Hepatocyte (in vitro differentiated cells): ENCODE measurements at regions not wholly inside any gene's neighbourhood (a gene's known extent, or its start where the extent isn't known, plus 50 kb on each side); places are given as distances from the start of the nearest gene placed in this dataset.

Experiments used
- EZH2 ChIP-seq: fragments of 200-600 bp; sonication (generic); IDR thresholded peaks from 2 replicates; pipeline ENCODE4 v1.6.1; 2016; ENCODE audit warnings: antibody characterized with exemption, mild to moderate bottlenecking, borderline replicate concordance
- TF ChIP-seq, protein P1 (sequence below): fragments of 200-600 bp; sonication (generic); IDR thresholded peaks from 2 replicates; pipeline ENCODE4 v1.5.1; 2016; ENCODE audit warnings: antibody characterized with exemption, mild to moderate bottlenecking; ENCODE audit not compliant: poor library complexity

DNA sequence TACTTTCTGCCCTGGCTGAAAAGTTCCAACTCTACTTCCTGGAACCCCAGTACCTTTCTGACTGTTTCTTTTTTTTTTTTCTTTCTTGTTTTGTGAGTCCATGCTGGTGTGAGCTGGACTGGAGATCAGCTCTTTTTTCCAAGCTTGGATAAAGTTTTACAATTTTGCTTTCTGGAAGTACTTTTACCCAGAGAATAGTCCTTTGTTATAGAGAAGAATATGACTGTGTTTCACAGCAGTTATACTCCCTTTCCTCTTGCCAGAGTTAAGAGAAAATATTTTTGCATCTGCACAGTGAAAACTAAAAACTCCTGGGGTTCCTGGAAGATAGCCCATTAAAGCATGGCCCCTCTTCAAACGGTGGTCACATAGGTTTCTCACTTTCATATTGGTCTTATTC, 1100.6 kb downstream of the OTOL1 start:
- TF ChIP-seq, protein P1, sequence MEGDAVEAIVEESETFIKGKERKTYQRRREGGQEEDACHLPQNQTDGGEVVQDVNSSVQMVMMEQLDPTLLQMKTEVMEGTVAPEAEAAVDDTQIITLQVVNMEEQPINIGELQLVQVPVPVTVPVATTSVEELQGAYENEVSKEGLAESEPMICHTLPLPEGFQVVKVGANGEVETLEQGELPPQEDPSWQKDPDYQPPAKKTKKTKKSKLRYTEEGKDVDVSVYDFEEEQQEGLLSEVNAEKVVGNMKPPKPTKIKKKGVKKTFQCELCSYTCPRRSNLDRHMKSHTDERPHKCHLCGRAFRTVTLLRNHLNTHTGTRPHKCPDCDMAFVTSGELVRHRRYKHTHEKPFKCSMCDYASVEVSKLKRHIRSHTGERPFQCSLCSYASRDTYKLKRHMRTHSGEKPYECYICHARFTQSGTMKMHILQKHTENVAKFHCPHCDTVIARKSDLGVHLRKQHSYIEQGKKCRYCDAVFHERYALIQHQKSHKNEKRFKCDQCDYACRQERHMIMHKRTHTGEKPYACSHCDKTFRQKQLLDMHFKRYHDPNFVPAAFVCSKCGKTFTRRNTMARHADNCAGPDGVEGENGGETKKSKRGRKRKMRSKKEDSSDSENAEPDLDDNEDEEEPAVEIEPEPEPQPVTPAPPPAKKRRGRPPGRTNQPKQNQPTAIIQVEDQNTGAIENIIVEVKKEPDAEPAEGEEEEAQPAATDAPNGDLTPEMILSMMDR, result no peak
- no peak for TF ChIP-seq EZH2
